Fibroblast of pulmonary artery (primary cell): ENCODE measurements at regions not wholly inside any gene's neighbourhood (a gene's known extent, or its start where the extent isn't known, plus 50 kb on each side); places are given as distances from the start of the nearest gene placed in this dataset.

Experiments
- DNase-seq: peaks from one replicate; pipeline ENCODE4 v3.0.0-alpha.2; 2010; ENCODE audit warnings: low read depth
- H3K4me3 ChIP-seq: replicated peaks from 2 replicates; pipeline ENCODE4 v1.5.1; 2011; ENCODE audit warnings: low read depth, mild to moderate bottlenecking, control low read depth, low read length, moderate library complexity
- CTCF ChIP-seq: IDR thresholded peaks from 2 replicates; pipeline ENCODE4 v1.5.1; 2011; ENCODE audit warnings: mild to moderate bottlenecking, control low read depth, low read length, inconsistent platforms; ENCODE audit errors: missing control alignments

- H3K4me3 ChIP-seq: no peak overlapping the region
- TF ChIP-seq CTCF: no peak
- DNase-seq: no peak
Measured at GRCh38 chr2:23292024-23292423, 93.0 kb upstream of the KLHL29 start.

- TF ChIP-seq CTCF: no peak
- peak; percentile 56 for DNase-seq
- no peak overlapping the region for H3K4me3 ChIP-seq
Measured at GRCh38 chr2:23293063-23293462, 91.9 kb upstream of the KLHL29 start.

GRCh38 chr2:23293731-23294130, 91.2 kb upstream of the KLHL29 start:
- no peak overlapping the region for H3K4me3 ChIP-seq
- no peak for TF ChIP-seq CTCF
- peak; percentile 24 for DNase-seq

- no peak for TF ChIP-seq CTCF
- no peak overlapping the region for H3K4me3 ChIP-seq
- DNase-seq: no peak
Measured at GRCh38 chr2:23294238-23294637, 90.7 kb upstream of the KLHL29 start.

- H3K4me3 ChIP-seq: no peak overlapping the region
- TF ChIP-seq CTCF: no peak
- no peak for DNase-seq
Measured at GRCh38 chr2:23296691-23297090, 88.3 kb upstream of the KLHL29 start.

- H3K4me3 ChIP-seq: no peak overlapping the region
- DNase-seq: no peak
- TF ChIP-seq CTCF: no peak
Measured at GRCh38 chr2:23297112-23297511, 87.9 kb upstream of the KLHL29 start.

- no peak overlapping the region for H3K4me3 ChIP-seq
- no peak for TF ChIP-seq CTCF
- DNase-seq: no peak
Measured at GRCh38 chr2:23298551-23298950, 86.4 kb upstream of the KLHL29 start.
